ENCODE measurements at regions not wholly inside any gene's neighbourhood (a gene's known extent, or its start where the extent isn't known, plus 50 kb on each side); places are given as distances from the start of the nearest gene placed in this dataset.
"Not testable (repeated sequence)": the region's sequence is repeated elsewhere in the genome, so short reads cannot be mapped to it uniquely, and the experiment has no call there.

GRCh38 chr14:105601360-105602242 is 75.2 kb downstream of the TMEM121 start:
- no peak for DNase-seq

GRCh38 chr14:105602243-105602750 is 75.9 kb downstream of the TMEM121 start:
- DNase-seq = no peak

GRCh38 chr14:105602799-105603793 is 76.7 kb downstream of the TMEM121 start:
- DNase-seq = no peak

DNA sequence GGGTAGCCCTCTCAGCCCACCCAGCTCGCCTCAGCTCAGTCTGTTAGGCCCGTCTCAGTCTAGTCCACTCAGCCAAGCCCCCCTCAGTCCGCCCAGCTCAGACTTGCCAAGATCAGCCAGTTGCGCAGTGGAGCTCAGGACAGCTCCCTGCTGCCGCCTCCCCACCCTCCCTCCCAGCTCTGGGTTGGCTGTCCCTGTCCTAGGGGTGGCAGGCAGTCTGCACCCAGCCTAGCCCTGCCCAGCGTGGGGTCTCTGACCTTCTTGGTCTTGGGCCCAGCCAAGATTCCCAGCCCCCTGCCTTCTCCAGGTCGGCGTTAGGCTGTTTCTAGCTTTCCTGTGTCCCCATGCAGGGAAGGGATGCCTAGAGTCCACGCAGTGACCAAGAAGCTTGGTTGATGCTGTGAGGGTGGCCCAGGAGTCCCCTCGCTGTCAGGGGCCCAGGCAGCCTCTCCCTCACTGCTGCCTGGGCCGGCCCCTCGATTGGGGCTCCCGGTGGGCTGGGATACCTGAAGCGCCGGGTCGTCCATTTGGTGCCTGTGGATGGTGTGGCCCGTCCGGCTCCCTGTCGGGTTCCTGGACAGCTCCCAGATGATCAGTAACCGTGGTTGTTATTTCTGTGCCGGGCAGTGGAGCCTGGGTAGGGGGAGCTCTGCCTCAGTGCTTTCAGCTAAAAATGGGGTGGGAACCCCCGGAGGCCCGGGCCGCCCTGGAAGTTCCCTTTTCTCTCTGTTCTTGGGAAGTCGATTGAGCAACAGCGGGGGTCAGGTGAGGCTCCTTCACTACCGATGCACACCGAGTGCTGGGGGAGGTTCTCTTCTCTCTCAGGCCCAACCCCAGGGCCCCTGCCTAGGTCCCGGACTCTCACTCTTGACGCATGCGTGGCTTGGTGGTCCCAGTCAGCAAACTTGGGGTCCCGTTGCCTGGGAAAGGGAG is 78.4 kb downstream of the TMEM121 start:
- DNase-seq = not testable (repeated sequence)

- no peak for DNase-seq
Observed at GRCh38 chr14:105605464-105606304, 79.3 kb downstream of the TMEM121 start.

DNA sequence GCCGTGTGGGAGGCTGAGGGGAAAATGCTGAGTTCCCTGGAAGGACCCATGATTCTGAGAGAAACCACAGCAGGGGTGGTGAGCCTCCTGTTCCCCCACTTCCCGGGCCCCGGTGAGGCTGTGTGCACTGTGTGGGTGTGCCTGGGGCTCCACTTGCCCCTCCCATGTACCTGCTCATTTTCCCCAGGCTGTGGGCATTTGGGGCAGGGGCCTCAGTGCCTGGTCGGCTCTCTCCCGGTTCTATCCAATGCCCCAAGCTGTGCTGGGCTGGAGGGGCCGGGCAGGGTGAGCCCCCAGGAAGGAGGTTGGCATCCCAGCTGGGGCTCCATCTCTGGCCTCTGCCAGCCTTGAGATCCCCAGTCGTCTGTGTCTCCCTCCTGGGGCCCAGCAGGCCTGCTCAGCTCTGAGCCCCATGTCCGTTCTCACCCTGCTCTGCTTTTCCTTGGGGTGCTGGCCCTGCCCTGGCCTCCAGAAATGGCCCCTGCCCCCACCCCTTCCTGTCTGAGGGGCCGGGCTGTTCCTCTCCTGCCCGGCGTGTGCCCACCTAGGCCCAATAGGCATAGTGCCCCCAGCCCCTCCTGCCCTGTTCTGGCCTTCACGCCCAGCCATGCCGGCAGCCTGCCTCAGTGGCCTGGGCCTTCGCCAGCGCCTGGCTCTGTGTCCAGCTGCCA is 80.1 kb downstream of the TMEM121 start:
- DNase-seq = not testable (repeated sequence)

DNA sequence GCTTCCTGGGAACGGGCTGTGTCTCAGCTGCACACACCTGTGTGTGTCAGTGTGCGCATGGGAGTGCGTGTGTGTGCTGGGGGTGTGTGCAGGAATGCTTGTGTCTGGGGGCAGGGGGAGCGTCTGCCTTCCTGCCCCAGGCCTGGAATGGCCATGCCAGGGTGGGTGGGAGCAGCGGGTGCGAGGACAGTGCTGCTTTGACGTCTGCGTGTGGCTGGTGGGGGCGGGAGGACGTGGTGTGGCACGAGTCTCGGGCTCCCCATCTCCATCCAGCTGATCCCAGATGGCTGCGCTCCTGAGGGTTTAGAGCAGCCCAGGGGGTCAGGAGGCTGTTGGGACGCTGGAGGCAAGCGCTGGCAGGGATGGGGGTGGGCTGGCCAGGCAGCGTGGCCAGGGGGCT is 80.6 kb downstream of the TMEM121 start:
- not testable (repeated sequence) for DNase-seq

DNA sequence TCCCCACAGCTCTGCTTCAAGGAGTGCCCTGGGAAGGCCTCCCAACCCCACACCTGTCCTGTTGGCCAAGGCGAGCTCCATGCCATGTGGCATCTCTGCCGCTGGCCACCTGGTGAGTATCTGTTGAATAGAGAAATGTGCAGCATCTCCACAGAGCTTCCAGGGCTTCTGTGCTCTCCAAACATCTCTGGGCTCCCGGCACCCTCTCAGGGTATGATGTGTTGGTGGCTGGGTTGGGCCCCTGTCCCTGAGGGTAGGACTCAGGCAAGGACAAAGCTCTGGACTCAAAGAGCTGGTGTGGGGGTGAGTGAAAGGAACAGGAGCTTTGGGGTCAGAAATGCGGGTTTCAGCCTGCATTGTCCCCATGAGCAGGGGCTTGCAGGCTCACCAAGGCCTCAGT is 88.6 kb downstream of the TMEM121 start:
- DNase-seq = not testable (repeated sequence)

DNA sequence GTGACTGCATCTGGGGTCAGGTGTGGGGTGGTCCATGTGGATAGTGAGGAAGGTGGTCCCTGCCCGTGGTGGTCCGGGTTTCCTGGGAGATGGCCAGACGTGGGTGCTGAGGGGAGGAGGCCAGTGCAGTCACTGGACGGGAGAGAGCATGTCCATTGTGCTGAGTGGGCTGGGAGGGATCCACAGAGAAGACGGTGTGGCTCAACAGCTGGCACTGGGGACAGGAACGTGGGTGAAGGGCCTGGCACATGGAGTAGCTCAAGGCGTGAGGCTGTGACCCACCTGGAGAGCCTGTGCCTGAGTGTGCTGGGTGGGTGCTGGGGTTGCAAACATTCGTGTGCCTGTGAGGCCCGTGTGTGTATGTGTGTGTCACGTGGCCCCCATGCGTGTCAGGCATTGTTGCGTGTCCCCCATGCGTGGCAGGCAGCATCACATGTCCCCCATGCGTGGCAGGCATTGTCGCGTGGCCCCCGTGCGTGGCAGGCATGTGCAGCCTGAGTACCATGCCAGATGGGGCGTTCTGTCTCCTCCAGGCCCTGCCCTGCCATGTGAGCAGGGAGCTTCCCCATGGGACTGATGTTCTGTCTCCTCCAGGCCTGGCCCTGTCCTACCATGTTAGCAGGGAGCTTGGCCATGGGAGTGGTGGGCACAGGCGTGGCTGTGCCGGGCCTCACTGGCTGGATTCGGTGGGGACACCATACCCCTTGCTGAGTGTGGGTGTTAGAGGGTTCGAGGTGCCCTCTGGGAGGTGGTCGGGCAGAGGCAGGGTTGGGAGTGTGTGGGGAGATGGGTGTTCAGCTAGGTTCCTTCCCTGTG is 89.8 kb downstream of the TMEM121 start:
- DNase-seq = not testable (repeated sequence)

DNA sequence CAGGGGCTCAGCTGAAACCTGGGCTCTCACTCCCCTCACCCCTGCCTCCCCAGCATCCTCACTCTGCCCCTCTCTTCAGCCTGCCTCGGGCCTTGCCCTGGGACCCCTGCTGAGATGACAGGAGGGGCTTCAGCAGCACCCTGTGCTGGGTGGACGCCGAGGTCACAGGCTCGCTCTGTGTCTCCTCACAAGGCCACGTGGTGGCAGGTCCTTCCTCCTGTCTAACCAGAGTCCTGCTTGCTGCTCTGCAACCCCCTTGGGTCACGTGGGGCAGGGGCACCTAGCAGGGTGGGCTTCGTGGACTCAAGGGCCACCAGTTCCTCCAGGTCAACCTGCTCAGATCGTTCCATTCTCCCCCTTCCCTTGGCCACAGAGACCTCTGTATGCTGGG is 90.4 kb downstream of the TMEM121 start:
- DNase-seq = no peak

- no peak for DNase-seq
Observed at GRCh38 chr14:105617201-105617777, 90.9 kb downstream of the TMEM121 start.

DNA sequence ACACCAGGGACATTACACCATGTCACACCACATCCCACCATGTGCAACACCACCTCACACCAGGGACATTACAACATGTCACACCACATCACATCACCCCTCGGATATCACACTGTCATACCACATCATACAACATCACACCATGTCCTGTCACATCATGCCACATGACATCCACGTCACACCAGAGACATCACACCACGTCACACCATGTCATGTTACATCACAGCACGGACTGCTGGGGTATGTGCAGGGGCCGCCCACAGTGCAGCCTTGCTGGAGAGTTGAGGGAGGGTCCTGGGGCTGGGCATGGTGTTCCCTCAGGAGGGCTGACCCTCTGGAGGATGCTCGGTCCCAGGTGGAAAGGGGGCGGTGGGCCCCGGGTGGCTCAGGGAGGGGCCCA is 91.4 kb downstream of the TMEM121 start:
- not testable (repeated sequence) for DNase-seq

DNA sequence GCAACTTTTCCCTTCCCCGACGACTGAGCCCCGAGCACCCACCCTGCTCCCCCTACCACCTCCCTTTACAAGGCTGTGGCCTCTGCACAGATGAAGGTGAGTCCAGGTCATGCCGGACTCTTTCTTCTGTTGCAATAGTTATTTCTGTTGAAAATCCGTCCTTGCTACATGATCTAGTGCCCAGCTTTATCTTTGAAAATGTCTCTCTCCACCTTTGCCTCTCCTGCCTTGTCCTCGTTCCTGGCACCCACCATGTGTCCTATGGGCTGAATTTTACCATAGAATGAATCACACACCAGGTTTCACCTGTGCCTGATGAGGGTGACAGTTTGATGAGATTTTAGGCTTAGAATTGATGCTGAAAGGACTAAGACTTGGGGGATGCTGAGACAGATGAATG is 92.9 kb downstream of the TMEM121 start:
- DNase-seq = not testable (repeated sequence)

GRCh38 chr14:105620178-105620864 is 93.9 kb downstream of the TMEM121 start:
- not testable (repeated sequence) for DNase-seq

DNA sequence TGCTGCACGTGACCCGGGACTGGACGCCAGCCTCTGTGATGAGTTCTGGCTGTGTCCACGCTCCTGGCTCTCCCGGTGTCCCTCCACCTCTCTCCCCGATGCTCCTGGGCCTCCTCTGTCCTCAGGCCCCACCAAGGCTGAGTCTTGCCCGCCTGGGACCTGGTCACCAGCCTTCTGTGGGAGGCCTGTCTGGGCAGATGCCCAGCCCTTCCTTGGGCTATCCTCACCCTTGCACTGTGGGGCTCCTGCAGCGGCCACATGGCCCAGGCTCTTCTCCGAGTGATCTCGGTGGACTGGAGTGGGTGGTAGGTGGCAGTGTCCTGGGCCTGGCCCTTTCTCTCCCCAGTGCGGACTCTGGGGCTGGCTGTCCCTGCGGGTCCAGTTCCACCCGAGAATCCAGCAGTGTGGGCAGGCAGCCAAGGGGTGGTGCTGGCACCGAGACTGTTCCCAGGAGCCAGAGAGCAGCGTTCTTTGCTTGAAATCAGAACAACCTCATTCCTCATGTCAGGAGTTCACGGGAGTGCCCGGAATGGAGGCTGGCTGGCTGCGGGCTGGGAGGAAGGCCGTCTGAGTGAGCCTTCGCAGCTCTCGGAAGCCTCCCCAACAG is 94.6 kb downstream of the TMEM121 start:
- not testable (repeated sequence) for DNase-seq

DNA sequence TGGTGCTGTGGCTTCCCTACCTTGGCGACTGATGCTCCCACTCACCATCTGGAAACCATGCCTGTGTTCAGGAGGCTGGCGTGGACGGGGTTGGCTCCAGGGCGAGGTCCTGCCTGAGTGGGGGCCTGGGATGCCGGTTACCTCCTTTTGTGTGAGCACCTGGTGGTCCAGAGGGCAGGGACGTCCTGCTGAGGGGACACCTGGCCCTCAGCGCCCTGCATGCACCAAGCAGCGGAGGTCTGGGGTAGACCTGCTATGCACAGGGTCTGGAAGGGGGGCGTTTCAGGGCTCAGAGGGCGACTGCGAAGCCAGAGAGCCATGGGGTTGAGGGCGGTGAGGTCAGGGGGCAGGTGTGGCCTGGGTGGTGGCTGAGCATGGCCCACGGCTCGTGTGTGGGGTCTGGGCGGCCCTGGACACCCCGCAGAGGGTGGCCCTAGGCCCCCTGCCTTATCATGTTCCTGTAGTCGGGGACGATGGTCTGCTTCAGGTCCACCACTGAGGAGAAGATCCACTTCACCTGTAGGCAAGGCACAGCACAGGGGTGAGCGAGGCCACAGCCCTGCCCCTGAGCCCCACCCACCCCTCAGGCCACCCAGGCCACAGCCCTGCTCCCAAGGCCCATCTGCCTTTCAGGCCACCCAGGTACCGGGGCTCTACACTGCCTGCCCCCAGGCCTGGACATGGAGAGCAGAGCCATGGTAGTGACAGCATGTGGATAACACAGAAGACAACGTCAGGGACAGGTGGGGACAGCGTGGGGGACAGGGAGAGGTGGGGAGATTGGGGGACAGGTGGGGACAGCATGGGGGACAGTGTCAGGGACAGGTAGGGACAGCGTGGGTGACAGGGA is 95.3 kb downstream of the TMEM121 start:
- DNase-seq = not testable (repeated sequence)

DNA sequence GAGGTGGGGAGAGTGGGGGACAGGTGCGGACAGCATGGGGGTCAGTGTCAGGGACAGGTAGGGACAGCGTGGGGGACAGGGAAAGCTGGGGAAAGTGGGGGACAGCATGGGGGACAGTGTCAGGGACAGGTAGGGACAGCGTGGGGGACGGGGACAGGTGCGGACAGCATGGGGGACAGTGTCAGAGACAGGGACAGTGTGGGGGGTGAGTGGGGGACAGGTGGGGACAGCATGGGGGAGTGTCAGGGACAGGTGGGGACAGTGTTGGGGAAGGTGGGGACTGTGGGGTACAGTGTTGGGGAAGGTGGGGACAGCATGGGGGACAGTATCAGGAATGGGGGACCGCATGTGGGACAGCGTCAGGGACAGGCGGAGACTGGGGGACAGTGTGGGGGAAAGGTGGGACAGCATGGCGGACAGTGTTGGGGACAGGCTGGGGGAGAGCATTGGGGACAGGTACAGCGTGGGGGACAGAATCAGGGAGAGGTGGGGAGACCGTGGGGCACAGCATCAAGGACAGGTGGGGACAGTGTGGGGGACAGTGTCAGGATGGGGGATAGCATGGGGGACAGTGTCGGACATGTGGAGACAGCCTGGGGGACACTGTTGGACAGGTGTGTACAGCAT is 96.1 kb downstream of the TMEM121 start:
- no peak for DNase-seq
